GM18867 (cell line): ENCODE measurements at regions not wholly inside any gene's neighbourhood (a gene's known extent, or its start where the extent isn't known, plus 50 kb on each side); places are given as distances from the start of the nearest gene placed in this dataset.
"Not testable (repeated sequence)": the region's sequence is repeated elsewhere in the genome, so short reads cannot be mapped to it uniquely, and the experiment has no call there.

ENCODE experiments used
- ATAC-seq: cut with Tn5 transposase; IDR thresholded peaks from one replicate; pipeline ENCODE4 v1.9.1; 2021; ENCODE audit warnings: mild to moderate bottlenecking, moderate library complexity; ENCODE audit not compliant: unreplicated experiment

DNA sequence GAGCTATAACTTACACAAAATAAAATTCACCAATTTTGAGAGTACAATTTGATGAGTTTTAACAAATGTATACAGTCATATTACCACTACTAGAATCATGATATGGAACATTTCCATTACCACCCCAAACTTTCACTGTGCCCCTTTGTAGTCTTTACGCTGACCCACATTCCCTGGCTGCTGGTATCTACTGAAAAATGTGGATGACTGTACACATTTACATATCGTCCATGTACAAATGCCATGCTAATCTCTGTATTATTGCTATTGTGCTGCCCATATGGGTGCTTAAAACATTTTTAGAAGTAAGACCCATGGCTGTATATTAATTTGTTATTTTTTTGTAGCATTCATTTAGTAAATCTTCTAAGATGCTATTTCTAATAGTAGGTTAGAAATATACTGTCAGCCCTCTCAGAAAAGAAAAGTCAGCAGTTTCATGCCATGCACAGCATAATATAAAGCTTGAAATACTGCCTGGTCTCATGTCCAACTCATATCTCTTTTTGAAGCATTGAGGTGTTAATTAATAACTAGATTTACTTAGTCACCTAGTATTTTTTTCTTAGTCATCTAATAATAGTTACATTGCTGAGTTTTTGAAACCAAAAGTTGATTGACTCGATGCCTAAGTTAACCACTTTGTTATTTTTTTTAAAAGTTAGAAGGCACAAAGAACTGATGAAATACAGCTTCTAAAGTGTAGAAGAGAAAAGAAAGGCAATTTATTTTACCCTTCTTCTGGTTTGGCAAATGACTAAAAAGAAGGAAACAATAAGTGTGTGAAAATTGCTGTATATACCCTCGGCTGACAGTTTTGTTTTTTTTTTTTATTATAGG lies 188.3 kb upstream of the MEF2C start:
- ATAC-seq = peak; percentile 82

DNA sequence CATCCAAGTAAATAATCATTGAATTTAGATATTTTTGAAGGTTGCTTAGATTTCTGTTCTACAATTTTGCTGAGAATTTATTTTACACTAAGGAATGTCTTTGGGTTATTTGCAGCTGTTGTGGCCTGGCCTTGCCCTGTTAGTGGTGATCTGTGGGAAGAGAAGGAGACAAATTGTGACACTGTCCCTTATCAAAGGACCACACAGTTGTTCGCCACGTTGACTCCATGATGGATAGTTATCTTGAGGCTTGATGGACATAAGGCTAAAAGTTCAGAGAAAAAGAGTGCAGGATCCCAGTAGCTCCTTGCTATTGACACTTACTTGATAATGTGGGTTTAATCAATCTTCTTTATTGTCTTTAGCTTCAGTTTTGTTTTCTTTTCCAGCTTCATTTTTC lies 186.6 kb upstream of the MEF2C start:
- no peak for ATAC-seq

DNA sequence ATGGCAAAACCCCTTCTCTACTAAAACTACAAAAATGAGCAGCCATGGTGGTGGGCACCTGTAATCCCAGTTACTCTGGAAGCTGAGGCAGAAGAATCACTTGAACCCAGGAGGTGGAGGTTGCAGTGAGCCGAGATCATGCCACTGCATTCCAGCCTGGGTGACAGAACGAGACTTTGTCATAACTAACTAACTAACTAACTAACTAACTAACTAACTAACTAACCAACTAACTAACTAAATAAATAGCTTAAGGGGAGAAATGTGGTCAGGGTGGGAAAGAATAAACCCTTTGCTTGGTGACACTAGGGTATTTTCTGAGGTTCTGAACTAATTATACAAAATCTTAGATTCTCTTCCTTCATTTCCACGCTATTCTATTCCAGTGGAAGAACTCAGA lies 184.4 kb upstream of the MEF2C start:
- ATAC-seq = no peak

DNA sequence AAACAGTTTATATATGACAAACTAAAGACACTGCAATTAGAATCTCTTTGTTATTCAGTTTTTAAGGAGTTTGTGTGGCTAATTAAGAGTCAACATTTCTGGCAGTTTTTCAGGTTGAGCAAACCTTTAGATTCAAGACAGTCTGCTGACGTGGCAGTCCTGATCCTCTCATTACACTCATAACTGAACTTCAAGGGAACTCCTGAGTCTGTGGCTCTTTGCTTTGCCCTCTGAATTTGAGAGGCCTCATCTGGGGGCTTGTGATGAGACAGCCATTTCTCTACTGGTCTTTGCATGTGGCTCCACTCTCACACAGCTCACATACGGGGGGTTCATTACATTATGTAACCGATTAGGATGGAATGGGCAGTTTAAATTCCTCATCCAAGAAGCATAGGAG lies 182.9 kb upstream of the MEF2C start:
- ATAC-seq = peak; percentile 91

DNA sequence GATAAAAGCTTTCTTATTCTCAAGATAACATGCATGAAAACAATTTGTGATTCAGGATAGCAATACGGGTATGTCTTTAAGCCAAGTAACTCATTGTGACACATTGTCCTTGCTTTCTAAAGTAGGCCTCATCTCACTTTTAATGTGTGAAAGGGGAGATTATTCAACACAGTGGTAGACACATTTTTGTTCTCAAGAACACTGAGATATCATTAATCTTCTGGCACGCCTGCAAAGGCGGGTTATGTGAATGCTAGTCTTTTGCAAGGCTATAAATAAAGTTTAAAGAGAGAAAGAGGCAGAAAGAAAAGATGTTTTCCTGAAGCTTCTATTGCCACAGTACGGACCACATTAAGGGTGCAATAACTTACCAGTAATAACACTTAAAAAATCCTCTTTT lies 181.8 kb upstream of the MEF2C start:
- no peak for ATAC-seq

- peak; percentile 59 for ATAC-seq
Measured at GRCh38 chr5:89064054-89064453, 181.1 kb upstream of the MEF2C start.

DNA sequence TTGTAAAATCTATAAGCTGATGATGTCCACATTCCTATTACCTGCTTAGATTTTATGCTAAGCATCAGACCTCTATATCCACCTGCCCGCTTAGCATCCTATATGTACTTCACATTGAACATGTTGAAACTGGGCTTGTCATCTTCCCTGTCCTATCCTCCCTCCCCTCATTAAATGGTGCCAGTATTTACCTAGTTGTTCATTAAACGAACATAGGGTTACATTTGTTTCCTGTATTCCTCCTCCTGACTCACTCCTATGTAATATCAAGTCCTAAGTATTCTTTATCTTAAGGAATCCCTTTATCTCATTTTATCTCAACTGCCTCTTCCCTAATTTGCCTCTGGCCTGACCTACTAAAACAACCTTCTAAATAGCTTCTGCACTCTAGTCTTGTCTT lies 177.8 kb upstream of the MEF2C start:
- ATAC-seq = no peak

DNA sequence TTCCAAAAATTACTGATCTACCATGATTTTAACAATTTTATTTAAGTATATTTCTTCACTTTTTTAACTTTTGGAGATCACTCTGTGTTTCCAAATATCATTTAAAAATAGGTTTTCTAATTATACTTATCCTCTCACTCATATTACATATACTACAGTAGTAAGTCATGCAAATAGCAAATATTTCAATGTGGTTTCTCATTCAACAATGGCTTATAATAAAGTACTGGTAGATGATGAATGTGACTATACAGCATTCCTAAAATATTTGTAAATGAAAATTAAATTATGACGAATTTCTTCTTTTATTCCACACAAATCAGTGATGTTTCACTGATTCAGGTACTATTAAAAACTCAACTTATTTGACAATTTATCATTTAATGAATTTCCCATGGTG lies 176.3 kb upstream of the MEF2C start:
- no peak for ATAC-seq

- ATAC-seq = no peak
Measured at GRCh38 chr5:89055695-89056085, 172.7 kb upstream of the MEF2C start.

- no peak for ATAC-seq
Measured at GRCh38 chr5:89055015-89055694, 172.2 kb upstream of the MEF2C start.

DNA sequence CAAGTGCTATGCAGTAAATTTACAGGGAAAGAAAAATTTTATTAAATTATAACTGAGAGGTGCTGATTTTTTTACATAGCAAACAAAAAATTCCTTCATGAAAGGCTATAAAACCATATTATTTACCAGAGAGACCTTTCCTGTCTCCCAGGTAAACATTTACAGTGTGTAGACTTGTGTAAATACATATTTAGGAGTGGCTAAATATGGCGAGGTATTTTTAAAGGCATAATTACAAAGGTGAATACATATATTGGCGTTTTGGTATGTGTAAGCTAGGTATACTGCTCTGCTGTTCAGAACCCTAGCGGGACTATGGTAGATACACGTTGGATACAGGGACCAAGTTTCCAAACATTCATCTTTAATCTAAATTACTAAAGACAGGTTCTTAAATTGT lies 170.6 kb upstream of the MEF2C start:
- ATAC-seq = no peak

DNA sequence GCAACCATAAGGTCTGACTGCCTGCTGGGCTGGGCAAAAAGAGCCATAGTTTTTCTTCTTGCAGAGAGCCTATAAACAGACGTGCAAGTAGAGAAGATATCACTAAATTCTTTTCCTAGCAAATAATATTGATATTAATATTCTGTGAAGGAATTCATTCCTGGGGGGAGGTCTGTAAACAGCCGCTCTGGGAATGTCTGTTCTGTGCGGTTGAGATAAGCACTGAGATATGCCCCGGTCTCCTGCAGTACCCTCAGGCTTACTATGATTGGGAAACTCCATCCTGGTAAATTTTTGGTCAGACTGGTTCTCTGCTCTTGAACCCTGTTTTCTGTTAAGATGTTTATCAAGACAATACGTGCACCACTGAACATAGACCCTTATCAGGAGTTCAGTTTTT lies 167.1 kb upstream of the MEF2C start:
- ATAC-seq = not testable (repeated sequence)

GRCh38 chr5:89047571-89047970 lies 164.6 kb upstream of the MEF2C start:
- no peak for ATAC-seq

- ATAC-seq = no peak
Measured at GRCh38 chr5:89045216-89045615, 162.2 kb upstream of the MEF2C start.

DNA sequence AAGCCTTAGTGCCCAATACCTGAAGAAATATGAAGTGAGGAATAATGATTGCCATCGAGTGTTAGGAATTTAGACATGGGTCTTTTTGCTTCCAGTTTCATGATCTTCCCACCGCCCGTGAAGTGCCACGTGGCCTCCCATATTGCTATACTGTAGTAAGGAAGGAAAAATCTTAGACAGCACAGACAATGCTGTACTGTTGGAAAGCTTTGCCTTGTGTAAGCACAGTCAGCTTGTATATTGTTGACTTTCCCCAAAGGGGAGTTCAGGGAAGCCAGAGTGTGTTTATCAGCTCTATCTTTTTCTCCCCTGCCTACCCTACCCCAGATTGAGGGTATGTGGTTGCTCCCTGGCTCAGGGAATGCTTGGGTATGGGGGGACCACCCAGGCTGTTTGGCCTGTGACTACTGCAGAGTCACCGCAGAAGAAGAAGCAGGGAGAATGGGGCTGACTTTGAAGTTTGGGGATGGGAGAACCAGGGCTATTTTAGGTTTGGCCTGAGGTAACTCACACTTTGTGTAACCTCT lies 161.8 kb upstream of the MEF2C start:
- no peak for ATAC-seq

DNA sequence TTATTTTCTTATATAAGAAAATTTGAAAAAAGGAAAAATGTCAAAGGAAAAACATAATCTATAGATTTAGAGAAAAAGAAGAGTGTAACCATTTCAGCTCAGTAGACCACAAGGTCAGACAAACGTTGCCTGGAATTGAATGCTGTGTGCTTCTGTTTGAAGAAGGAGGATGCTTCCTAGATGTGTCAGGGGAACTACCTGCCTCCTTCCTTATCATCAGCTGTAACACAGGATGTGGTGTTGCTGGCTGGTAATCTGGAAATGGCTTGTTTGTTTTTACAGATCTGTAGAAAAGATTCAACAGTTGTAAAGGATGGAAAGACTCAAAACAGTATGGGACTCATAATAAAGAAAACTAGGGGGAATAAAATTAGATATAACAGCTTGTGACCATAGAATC lies 160.7 kb upstream of the MEF2C start:
- ATAC-seq = peak; percentile 54

GRCh38 chr5:89042746-89043145 lies 159.8 kb upstream of the MEF2C start:
- ATAC-seq = no peak

- ATAC-seq = no peak
Measured at GRCh38 chr5:89041976-89042375, 159.0 kb upstream of the MEF2C start.

DNA sequence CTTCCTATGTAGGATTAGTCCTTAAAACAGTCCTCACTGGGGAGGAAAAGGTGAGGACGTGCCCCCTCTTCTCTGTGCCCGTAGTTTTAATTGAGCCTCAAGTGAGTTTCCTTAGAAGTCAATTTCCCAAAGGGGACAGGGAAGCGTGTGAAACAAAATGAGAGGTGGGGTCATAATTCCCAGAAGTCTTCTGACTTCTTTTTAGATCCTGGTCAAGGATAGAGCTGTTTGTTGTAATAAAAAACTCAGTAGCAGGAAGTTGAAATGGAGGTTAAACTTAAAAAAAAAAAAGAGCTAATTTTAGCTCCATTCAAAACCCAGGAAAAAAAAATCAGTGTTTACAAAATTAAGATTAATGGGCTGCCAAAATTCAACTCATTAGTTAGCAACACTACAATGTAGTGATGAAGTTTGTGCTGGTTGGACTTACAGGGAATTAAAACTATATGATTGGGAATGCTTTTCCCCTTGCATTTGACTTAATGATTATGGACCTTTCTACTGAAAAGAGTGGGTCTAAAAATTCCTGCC lies 158.3 kb upstream of the MEF2C start:
- no peak for ATAC-seq

DNA sequence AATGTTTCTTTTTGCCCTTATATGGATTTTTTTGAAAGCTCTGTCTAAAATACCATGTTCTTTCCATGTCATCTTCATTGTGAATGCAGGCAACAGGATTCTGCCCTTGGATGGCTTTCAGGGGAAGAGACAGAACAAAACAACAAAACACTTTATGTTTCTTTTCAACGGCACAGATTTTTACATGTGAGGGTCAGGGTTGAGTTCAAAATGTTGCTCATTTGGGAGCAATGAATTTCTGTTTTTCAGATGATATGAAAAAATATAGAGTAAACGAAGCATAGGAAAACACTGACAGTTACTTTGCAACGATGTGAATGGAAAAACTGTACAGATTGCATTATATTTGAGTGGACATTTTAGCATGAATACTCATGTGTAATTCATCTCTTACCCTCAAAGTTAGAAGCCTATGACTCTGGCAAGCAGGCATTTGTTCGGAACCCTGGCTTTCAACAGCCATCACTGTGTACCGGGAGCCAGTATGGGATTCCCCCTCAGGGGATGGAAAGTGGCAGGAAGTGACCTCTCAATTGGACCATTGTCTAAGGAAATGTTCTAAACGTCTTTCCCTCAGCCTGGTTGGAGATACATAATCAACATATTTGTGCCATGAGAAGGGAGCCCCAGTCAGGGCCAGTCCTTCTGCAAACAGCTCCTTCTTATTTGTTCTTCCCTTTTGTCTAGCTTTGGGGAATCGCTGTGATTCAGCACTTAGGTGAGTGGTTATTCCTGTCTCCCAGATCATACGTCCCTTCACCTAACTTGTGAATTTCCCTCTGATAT lies 153.9 kb upstream of the MEF2C start:
- no peak for ATAC-seq

DNA sequence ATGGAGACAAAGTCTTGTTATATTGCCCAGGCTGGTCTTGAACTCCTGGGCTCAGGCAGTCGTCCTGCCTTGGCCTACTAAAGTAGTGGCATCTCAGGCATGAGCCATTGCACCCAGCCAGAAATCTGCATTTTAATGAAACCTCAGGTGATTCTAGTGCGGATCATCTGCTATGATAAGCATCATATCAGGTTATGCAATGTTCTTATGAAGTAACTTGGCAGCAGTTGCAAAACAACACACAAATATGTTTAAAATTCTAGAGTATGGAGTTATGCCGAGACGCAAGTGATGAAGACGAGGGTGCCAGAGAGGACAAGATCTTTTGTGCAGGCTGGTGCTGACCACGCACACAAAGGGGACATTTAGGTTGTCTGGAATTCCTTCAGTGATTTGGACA lies 153.2 kb upstream of the MEF2C start:
- ATAC-seq = no peak
